A673 (cell line): ENCODE measurements at regions not wholly inside any gene's neighbourhood (a gene's known extent, or its start where the extent isn't known, plus 50 kb on each side); places are given as distances from the start of the nearest gene placed in this dataset.

Source experiments
- BruUV-seq: library from RNA; stranded (reverse); fragments of 400-500 nt; replicated peaks from 2 replicates; lab custom pipeline; 2021; lab: Mats Ljungman, UMichigan
- CTCF ChIA-PET: fragments of 300-600 bp; sonication (Branson Sonifier 250); formaldehyde crosslinking; loops from one replicate; lab custom pipeline; 2022; ENCODE audit warnings: antibody characterized with exemption; lab: Charles Lee
- POLR2A ChIA-PET: fragments of 300-600 bp; sonication (Branson Sonifier 250); formaldehyde crosslinking; loops from one replicate; lab custom pipeline; 2022; ENCODE audit warnings: antibody characterized with exemption; ENCODE audit not compliant: low non-redundant PET; lab: Charles Lee
- DNase-seq: peaks from one replicate; pipeline ENCODE4 v3.0.0-alpha.2; 2015; ENCODE audit warnings: low spot score
- H3K27ac ChIP-seq: fragments of 200-600 bp; sonication (generic); 2 replicates; pipeline ENCODE4 v1.5.1; 2016; ENCODE audit warnings: mixed run types, low read depth, mild to moderate bottlenecking, mixed read lengths, antibody characterized with exemption, low read length; ENCODE audit not compliant: poor library complexity, severe bottlenecking
- H3K27me3 ChIP-seq: fragments of 200-600 bp; sonication (generic); replicated peaks from 2 replicates; pipeline ENCODE4 v1.6.1; 2017; ENCODE audit warnings: mixed run types, low read depth, mild to moderate bottlenecking, mixed read lengths, antibody characterized with exemption, low read length; ENCODE audit not compliant: insufficient read depth, poor library complexity
- H3K36me3 ChIP-seq: fragments of 200-600 bp; sonication (generic); 2 replicates; pipeline ENCODE4 v1.6.1; 2016; ENCODE audit warnings: mixed run types, mild to moderate bottlenecking, mixed read lengths, antibody characterized with exemption, low read length; ENCODE audit not compliant: insufficient read depth, poor library complexity, severe bottlenecking
- H3K4me1 ChIP-seq: fragments of 200-600 bp; sonication (generic); 2 replicates; pipeline ENCODE4 v1.6.1; 2017; ENCODE audit warnings: mixed run types, mild to moderate bottlenecking, mixed read lengths, antibody characterized with exemption, low read length; ENCODE audit not compliant: insufficient read depth, poor library complexity, severe bottlenecking
- H3K4me3 ChIP-seq: fragments of 200-600 bp; sonication (generic); 2 replicates; pipeline ENCODE4 v1.5.1; 2016; ENCODE audit warnings: low read depth, mixed run types, mild to moderate bottlenecking, mixed read lengths, low read length; ENCODE audit not compliant: poor library complexity, severe bottlenecking
- H3K9me3 ChIP-seq: fragments of 200-600 bp; sonication (generic); 2 replicates; pipeline ENCODE4 v1.6.1; 2016; ENCODE audit warnings: mixed run types, low read depth, mild to moderate bottlenecking, mixed read lengths, antibody characterized with exemption, low read length; ENCODE audit not compliant: poor library complexity, severe bottlenecking
- CTCF ChIP-seq: fragments of 300-800, 200-600 bp; sonication (generic); conservative IDR thresholded peaks from 2 replicates; pipeline ENCODE4 v1.5.1; 2017; ENCODE audit warnings: low read depth, mild to moderate bottlenecking, antibody characterized with exemption, low read length, moderate library complexity, mixed read lengths
- EZH2 ChIP-seq: fragments of 200-600 bp; sonication (generic); IDR thresholded peaks from 2 replicates; pipeline ENCODE4 v1.6.1; 2017; ENCODE audit warnings: borderline replicate concordance, low read depth, mild to moderate bottlenecking, mixed read lengths, antibody characterized with exemption, low read length; ENCODE audit not compliant: poor library complexity, severe bottlenecking
- intact Hi-C: fragments of 100-400 bp; cut with micrococcal nuclease; formaldehyde crosslinking; loops from one replicate; pipeline ENCODE4 v1.10.0; 2022; ENCODE audit not compliant: unreplicated experiment

GRCh38 chr2:220442012-220442411 lies 814.6 kb downstream of the SLC4A3 start:
- no TSS peak for BruUV-seq
- Histone ChIP-seq H3K27ac (no peak overlapping the region), H3K36me3 (no peaks in the 10 kb centered on the region), H3K9me3 (no peaks in the 10 kb centered on the region), H3K27me3 (no peaks in the 10 kb centered on the region), H3K4me1 (no peaks in the 10 kb centered on the region), H3K4me3 (no peak overlapping the region)
- no peak for TF ChIP-seq CTCF
- no peak for TF ChIP-seq EZH2
- intact Hi-C loops: no loop called here
- ChIA-PET POLR2A (no interaction called here), CTCF (no interaction called here)
- no peak for DNase-seq

- no peaks in the 10 kb centered on the region for H3K4me1 ChIP-seq
- no peaks in the 10 kb centered on the region for H3K36me3 ChIP-seq
- H3K27me3 ChIP-seq: no peaks in the 10 kb centered on the region
- BruUV-seq: no TSS peak
- no peaks in the 10 kb centered on the region for H3K9me3 ChIP-seq
- DNase-seq: no peak
- TF ChIP-seq CTCF: no peak
- no peak for TF ChIP-seq EZH2
- H3K4me3 ChIP-seq: no peak overlapping the region
- ChIA-PET CTCF (no interaction called here), POLR2A (no interaction called here)
- H3K27ac ChIP-seq: no peak overlapping the region
- intact Hi-C loops: no loop called here
Measured at GRCh38 chr2:220445429-220446105, 818.1 kb downstream of the SLC4A3 start.

GRCh38 chr2:220446106-220446712 lies 818.8 kb downstream of the SLC4A3 start:
- H3K9me3 ChIP-seq: no peaks in the 10 kb centered on the region
- ChIA-PET POLR2A (no interaction called here), CTCF (no interaction called here)
- no TSS peak for BruUV-seq
- H3K27ac ChIP-seq: no peak overlapping the region
- H3K4me3 ChIP-seq: no peak overlapping the region
- H3K4me1 ChIP-seq: no peaks in the 10 kb centered on the region
- no peaks in the 10 kb centered on the region for H3K36me3 ChIP-seq
- H3K27me3 ChIP-seq: no peaks in the 10 kb centered on the region
- DNase-seq: no peak
- TF ChIP-seq EZH2 (no peak), CTCF (no peak)
- intact Hi-C loops: no loop called here
